ENCODE measurements at regions not wholly inside any gene's neighbourhood (a gene's known extent, or its start where the extent isn't known, plus 50 kb on each side); places are given as distances from the start of the nearest gene placed in this dataset.

GRCh38 chr14:28468191-28469151 is 298.1 kb upstream of the FOXG1 start:
- DNase-seq (ENCODE audit: low read depth) = no peak

- DNase-seq (ENCODE audit: low read depth) = no peak
These were observed 284.1 kb upstream of the FOXG1 start for GRCh38 chr14:28482251-28483040.

GRCh38 chr14:28483506-28483905 is 283.1 kb upstream of the FOXG1 start:
- DNase-seq (ENCODE audit: low read depth) = no peak

- DNase-seq (ENCODE audit: low read depth) = no peak
These were observed 277.9 kb upstream of the FOXG1 start for GRCh38 chr14:28488684-28489083.

- no peak for DNase-seq (ENCODE audit: low read depth)
These were observed 273.1 kb upstream of the FOXG1 start for GRCh38 chr14:28493516-28493915.

- DNase-seq (ENCODE audit: low read depth) = peak; percentile 10
These were observed 272.4 kb upstream of the FOXG1 start for GRCh38 chr14:28494196-28494595.

GRCh38 chr14:28496364-28496763 is 270.2 kb upstream of the FOXG1 start:
- DNase-seq (ENCODE audit: low read depth) = no peak

GRCh38 chr14:28502517-28502916 is 264.1 kb upstream of the FOXG1 start:
- no peak for DNase-seq (ENCODE audit: low read depth)

GRCh38 chr14:28515571-28515970 is 251.0 kb upstream of the FOXG1 start:
- peak; percentile 85 for DNase-seq (ENCODE audit: low read depth)

GRCh38 chr14:28536889-28537288 is 229.7 kb upstream of the FOXG1 start:
- DNase-seq (ENCODE audit: low read depth) = no peak

GRCh38 chr14:28542040-28542439 is 224.5 kb upstream of the FOXG1 start:
- peak; percentile 6 for DNase-seq (ENCODE audit: low read depth)

- DNase-seq (ENCODE audit: low read depth) = no peak
These were observed 201.2 kb upstream of the FOXG1 start for GRCh38 chr14:28565345-28565744.

GRCh38 chr14:28570391-28570790 is 196.2 kb upstream of the FOXG1 start:
- DNase-seq (ENCODE audit: low read depth) = no peak

- no peak for DNase-seq (ENCODE audit: low read depth)
These were observed 195.0 kb upstream of the FOXG1 start for GRCh38 chr14:28571636-28572035.

GRCh38 chr14:28576523-28576922 is 190.1 kb upstream of the FOXG1 start:
- peak; percentile 64 for DNase-seq (ENCODE audit: low read depth)

- peak; percentile 40 for DNase-seq (ENCODE audit: low read depth)
These were observed 189.4 kb upstream of the FOXG1 start for GRCh38 chr14:28577187-28577586.

GRCh38 chr14:28577711-28578131 is 188.9 kb upstream of the FOXG1 start:
- peak; percentile 79 for DNase-seq (ENCODE audit: low read depth)

GRCh38 chr14:28584951-28585350 is 181.6 kb upstream of the FOXG1 start:
- no peak for DNase-seq (ENCODE audit: low read depth)

- DNase-seq (ENCODE audit: low read depth) = no peak
These were observed 176.8 kb upstream of the FOXG1 start for GRCh38 chr14:28589792-28590191.

- DNase-seq (ENCODE audit: low read depth) = peak; percentile 32
These were observed 170.2 kb upstream of the FOXG1 start for GRCh38 chr14:28596391-28596790.

- DNase-seq (ENCODE audit: low read depth) = no peak
These were observed 167.4 kb upstream of the FOXG1 start for GRCh38 chr14:28599191-28599590.

- DNase-seq (ENCODE audit: low read depth) = no peak
These were observed 167.0 kb upstream of the FOXG1 start for GRCh38 chr14:28599605-28600004.

GRCh38 chr14:28603606-28604005 is 163.0 kb upstream of the FOXG1 start:
- DNase-seq (ENCODE audit: low read depth) = peak; percentile 53
